Loucy (cell line): ENCODE measurements at regions not wholly inside any gene's neighbourhood (a gene's known extent, or its start where the extent isn't known, plus 50 kb on each side); places are given as distances from the start of the nearest gene placed in this dataset.

Source experiments
- H2AFZ ChIP-seq: fragments of 200-600 bp; sonication (generic); 2 replicates; pipeline ENCODE4 v1.6.0; 2016; ENCODE audit warnings: antibody characterized with exemption, mild to moderate bottlenecking, low read length, moderate library complexity
- H3F3A ChIP-seq: fragments of 200-600 bp; 2 replicates; pipeline ENCODE4 v1.6.0; 2016; ENCODE audit warnings: antibody characterized with exemption, low read depth, mild to moderate bottlenecking
- H3K27me3 ChIP-seq: fragments of 200-600 bp; sonication (generic); 2 replicates; pipeline ENCODE4 v1.6.1; 2014; ENCODE audit warnings: low read length, mild to moderate bottlenecking; ENCODE audit not compliant: insufficient read depth, poor library complexity, severe bottlenecking
- H3K36me3 ChIP-seq: fragments of 200-600 bp; sonication (generic); 2 replicates; pipeline ENCODE4 v1.6.1; 2016; ENCODE audit warnings: low read length; ENCODE audit not compliant: insufficient read depth
- H3K4me1 ChIP-seq: fragments of 200-600 bp; sonication (generic); 2 replicates; pipeline ENCODE4 v1.5.1; 2014; ENCODE audit warnings: low read length, mild to moderate bottlenecking; ENCODE audit not compliant: insufficient read depth, poor library complexity, severe bottlenecking
- H3K4me2 ChIP-seq: fragments of 200-600 bp; sonication (generic); 2 replicates; pipeline ENCODE4 v1.6.0; 2014; ENCODE audit warnings: antibody characterized with exemption, low read length, low read depth, mild to moderate bottlenecking; ENCODE audit not compliant: poor library complexity, severe bottlenecking
- H3K4me3 ChIP-seq: fragments of 200-600 bp; sonication (generic); 2 replicates; pipeline ENCODE4 v1.5.1; 2014; ENCODE audit warnings: low read length, mild to moderate bottlenecking, mixed read lengths; ENCODE audit not compliant: poor library complexity, severe bottlenecking
- H3K79me2 ChIP-seq: fragments of 200-600 bp; sonication (generic); 2 replicates; pipeline ENCODE4 v1.6.1; 2014; ENCODE audit warnings: low read length; ENCODE audit not compliant: insufficient read depth
- H3K9ac ChIP-seq: fragments of 200-600 bp; sonication (generic); 2 replicates; pipeline ENCODE4 v1.6.0; 2014; ENCODE audit warnings: mild to moderate bottlenecking, low read depth, low read length, moderate library complexity; ENCODE audit not compliant: poor library complexity, severe bottlenecking
- H3K9me2 ChIP-seq: fragments of 200-600 bp; sonication (generic); replicated peaks from 2 replicates; pipeline ENCODE4 v1.6.1; 2016; ENCODE audit warnings: low read depth, low read length, mixed read lengths
- H3K9me3 ChIP-seq: fragments of 200-600 bp; sonication (generic); 2 replicates; pipeline ENCODE4 v1.6.1; 2014; ENCODE audit warnings: mild to moderate bottlenecking, antibody characterized with exemption, low read length, low read depth; ENCODE audit not compliant: insufficient read depth
- H4K20me1 ChIP-seq: fragments of 200-600 bp; sonication (generic); 2 replicates; pipeline ENCODE4 v1.6.0; 2014; ENCODE audit warnings: antibody characterized with exemption, low read length, mild to moderate bottlenecking; ENCODE audit not compliant: insufficient read depth, poor library complexity, severe bottlenecking
- CTCF ChIP-seq: fragments of 200-600 bp; sonication (generic); conservative IDR thresholded peaks from 2 replicates; pipeline ENCODE4 v1.5.1; 2014; ENCODE audit warnings: mild to moderate bottlenecking, antibody characterized with exemption, low read length
- EZH2phosphoT487 ChIP-seq: fragments of 200-600 bp; IDR thresholded peaks from 2 replicates; pipeline ENCODE4 v1.6.1; 2018; ENCODE audit warnings: antibody characterized with exemption, mild to moderate bottlenecking, moderate library complexity, borderline replicate concordance

- H3K9ac ChIP-seq = no peak overlapping the region
- H2AFZ ChIP-seq = no peak overlapping the region
- no peaks in the 10 kb centered on the region for H3K27me3 ChIP-seq
- no peaks in the 10 kb centered on the region for H3F3A ChIP-seq
- no peaks in the 10 kb centered on the region for H3K36me3 ChIP-seq
- H3K4me2 ChIP-seq = no peak overlapping the region
- no peaks in the 10 kb centered on the region for H3K9me2 ChIP-seq
- H3K4me1 ChIP-seq = no peaks in the 10 kb centered on the region
- no peaks in the 10 kb centered on the region for H3K79me2 ChIP-seq
- H3K9me3 ChIP-seq = no peaks in the 10 kb centered on the region
- no peaks in the 10 kb centered on the region for H4K20me1 ChIP-seq
- no peak overlapping the region for H3K4me3 ChIP-seq
- no peak for TF ChIP-seq CTCF
- TF ChIP-seq EZH2phosphoT487 = no peak
Observed at GRCh38 chr14:104292084-104292970, 153.9 kb downstream of the KIF26A start.

GRCh38 chr14:104293231-104293841, 154.9 kb downstream of the KIF26A start:
- Histone ChIP-seq H2AFZ (no peak overlapping the region), H4K20me1 (no peaks in the 10 kb centered on the region), H3F3A (no peaks in the 10 kb centered on the region), H3K4me2 (no peak overlapping the region), H3K36me3 (no peaks in the 10 kb centered on the region), H3K27me3 (no peaks in the 10 kb centered on the region), H3K4me1 (no peaks in the 10 kb centered on the region), H3K9me2 (no peaks in the 10 kb centered on the region), H3K4me3 (no peak overlapping the region), H3K79me2 (no peaks in the 10 kb centered on the region), H3K9ac (no peak overlapping the region), H3K9me3 (no peaks in the 10 kb centered on the region)
- TF ChIP-seq CTCF (no peak), EZH2phosphoT487 (no peak)

GRCh38 chr14:104293851-104294627, 155.7 kb downstream of the KIF26A start:
- Histone ChIP-seq H3K9ac (no peak overlapping the region), H3K4me3 (no peak overlapping the region), H3K9me2 (no peaks in the 10 kb centered on the region), H3K36me3 (no peaks in the 10 kb centered on the region), H3K9me3 (no peaks in the 10 kb centered on the region; the same call in 1 of the 2 replicates), H4K20me1 (no peaks in the 10 kb centered on the region), H3K27me3 (no peaks in the 10 kb centered on the region), H3F3A (no peaks in the 10 kb centered on the region), H3K79me2 (no peaks in the 10 kb centered on the region), H3K4me2 (no peak overlapping the region), H2AFZ (no peak overlapping the region), H3K4me1 (no peaks in the 10 kb centered on the region)
- TF ChIP-seq EZH2phosphoT487 (no peak), CTCF (peak; percentile 31; the same call in 1 of the 2 replicates)
